AG04449 (cell line): ENCODE measurements at regions not wholly inside any gene's neighbourhood (a gene's known extent, or its start where the extent isn't known, plus 50 kb on each side); places are given as distances from the start of the nearest gene placed in this dataset.

Experiments
- CTCF ChIA-PET: fragments of 350-600 bp; formaldehyde crosslinking; extraction: SDS; loops from one replicate; lab custom pipeline; 2021; ENCODE audit warnings: antibody characterized with exemption; lab: Yijun Ruan, JAX
- POLR2A ChIA-PET: fragments of 400-600, 350-600 bp; formaldehyde crosslinking; extraction: SDS; loops from one replicate; lab custom pipeline; 2020; ENCODE audit warnings: antibody characterized with exemption, inconsistent platforms; lab: Yijun Ruan, JAX
- DNase-seq: peaks from one replicate; pipeline ENCODE4 v3.0.0-alpha.2; 2010; ENCODE audit warnings: low read depth, low spot score
- H3K4me3 ChIP-seq: 2 replicates; pipeline ENCODE4 v1.5.1; 2011; ENCODE audit warnings: low read depth, mild to moderate bottlenecking, control low read depth, low read length
- CTCF ChIP-seq: IDR thresholded peaks from one replicate; pipeline ENCODE4 v1.5.1; 2011; ENCODE audit warnings: mild to moderate bottlenecking, moderate library complexity, low read length, control low read depth, inconsistent platforms; ENCODE audit not compliant: insufficient read depth; ENCODE audit errors: missing control alignments

GRCh38 chr3:18249126-18249525 lies 176.0 kb downstream of the SATB1 start:
- POLR2A ChIA-PET = no interaction called here
- no peak for DNase-seq
- CTCF ChIA-PET = interaction anchor here (0.7 kb wide), 1 partner anchor 125 kb away, joined by 3 read pairs; no protein-coding TSS in a partner anchor
- TF ChIP-seq CTCF = no peak
- no peak overlapping the region for H3K4me3 ChIP-seq

GRCh38 chr3:18247776-18248310 lies 177.3 kb downstream of the SATB1 start:
- H3K4me3 ChIP-seq = no peak overlapping the region
- no peak for DNase-seq
- no peak for TF ChIP-seq CTCF
- POLR2A ChIA-PET = no interaction called here
- CTCF ChIA-PET = no interaction called here

DNA sequence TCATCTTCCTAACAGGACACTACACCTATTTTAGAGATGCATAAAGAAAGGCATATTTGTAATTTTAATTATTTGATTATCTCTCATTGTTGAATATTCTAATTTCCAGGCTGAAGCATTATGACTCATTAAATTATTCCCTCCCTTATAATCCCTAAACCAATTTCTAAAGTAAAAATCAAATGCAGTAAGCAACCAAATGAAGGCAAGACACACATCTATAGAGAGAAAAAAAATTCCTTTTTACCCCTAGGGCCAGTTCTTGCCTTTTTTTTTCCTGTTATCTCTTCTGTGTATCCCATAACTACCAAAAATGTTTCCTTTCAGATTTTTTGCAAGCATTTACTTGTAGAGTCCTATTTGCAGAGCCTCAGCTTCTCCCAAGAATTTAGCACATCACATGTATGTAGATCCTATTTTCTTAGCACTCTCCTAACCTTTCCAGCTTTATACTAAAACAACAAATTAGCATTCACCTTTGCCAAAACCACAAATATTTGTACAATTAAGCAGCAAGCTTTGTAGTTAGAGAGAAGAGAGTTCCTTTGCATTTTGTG lies 177.9 kb downstream of the SATB1 start:
- no peak for DNase-seq
- ChIA-PET CTCF (no interaction called here), POLR2A (no interaction called here)
- H3K4me3 ChIP-seq = no peak overlapping the region
- TF ChIP-seq CTCF = no peak

GRCh38 chr3:18246336-18247060 lies 178.6 kb downstream of the SATB1 start:
- ChIA-PET CTCF (no interaction called here), POLR2A (no interaction called here)
- H3K4me3 ChIP-seq = no peak overlapping the region
- no peak for TF ChIP-seq CTCF
- no peak for DNase-seq

DNA sequence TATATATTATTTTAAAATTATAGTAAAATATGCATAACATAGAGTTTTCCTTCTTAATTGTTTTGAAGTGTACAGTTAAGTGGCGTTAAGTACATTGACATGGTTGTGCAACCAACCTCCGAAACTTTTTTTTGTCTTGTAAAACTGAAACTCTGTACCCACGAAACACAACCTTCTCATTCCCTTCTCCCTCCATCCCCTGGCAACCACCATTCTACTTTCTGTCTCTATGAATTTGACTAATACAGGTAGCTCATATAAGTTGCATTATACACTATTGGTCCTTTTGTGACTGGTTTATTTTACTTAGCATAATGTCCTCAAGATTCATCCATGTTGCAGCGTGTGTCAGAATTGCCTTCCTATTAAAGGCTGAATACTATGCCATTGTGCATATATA lies 179.4 kb downstream of the SATB1 start:
- no peak overlapping the region for H3K4me3 ChIP-seq
- TF ChIP-seq CTCF = no peak
- DNase-seq = no peak
- ChIA-PET CTCF (no interaction called here), POLR2A (no interaction called here)

DNA sequence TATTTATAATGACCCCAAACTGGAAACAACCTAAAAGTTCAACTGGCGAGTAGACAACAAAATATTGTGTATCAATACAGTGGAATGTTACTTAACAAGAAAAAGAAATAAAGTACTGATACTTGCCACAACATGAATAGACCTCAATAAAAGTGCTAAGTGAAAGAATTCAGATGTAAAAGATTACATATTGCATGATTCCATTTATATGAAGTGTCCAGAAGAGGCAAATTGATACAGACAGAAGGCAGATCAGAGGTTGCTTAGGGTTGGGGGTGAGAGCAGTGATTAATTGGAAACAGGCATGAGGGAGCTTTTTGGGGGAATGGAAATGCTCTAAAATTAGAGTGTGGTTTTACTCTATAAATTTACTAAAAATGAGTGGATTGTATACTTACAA lies 183.3 kb downstream of the SATB1 start:
- CTCF ChIA-PET = no interaction called here

More for the DNA sequence above, 183.3 kb downstream of the SATB1 start:
- no peak for DNase-seq
- H3K4me3 ChIP-seq = no peak overlapping the region
- TF ChIP-seq CTCF = no peak
- POLR2A ChIA-PET = no interaction called here
